HepG2 (cell line): ENCODE measurements at regions not wholly inside any gene's neighbourhood (a gene's known extent, or its start where the extent isn't known, plus 50 kb on each side); places are given as distances from the start of the nearest gene placed in this dataset.

Experiments
- ATAC-seq: fragments of 200-7000 bp; cut with Tn5 transposase; 3 replicates; pipeline ENCODE4 v1.9.1; 2020; ENCODE audit warnings: mild to moderate bottlenecking, moderate library complexity
- BruUV-seq: library from RNA; stranded (reverse); fragments of 400-500 nt; replicated peaks from 2 replicates; lab custom pipeline; 2021; lab: Mats Ljungman, UMichigan
- CTCF ChIA-PET: fragments of 300-600 bp; formaldehyde crosslinking; extraction: SDS; loops from one replicate; lab custom pipeline; 2021; ENCODE audit warnings: low total read pairs, inconsistent platforms, low intra/inter-chr PET ratio; lab: Yijun Ruan, JAX
- POLR2A ChIA-PET: fragments of 350-600 bp; sonication (Branson Sonifier 250); formaldehyde crosslinking; loops from one replicate; lab custom pipeline; 2020; ENCODE audit warnings: antibody characterized with exemption, inconsistent platforms; lab: Yijun Ruan, JAX
- DNase-seq: peaks from one replicate; pipeline ENCODE4 v3.0.0-alpha.2; 2015; ENCODE audit warnings: low spot score
- FAIRE-seq: peaks from 3 replicates; lab custom pipeline; 2011; peaks lifted over from hg19 to GRCh38; lab: Jason Lieb, UNC
- H2AFZ ChIP-seq: one replicate; pipeline ENCODE4 v1.6.1; 2011; ENCODE audit warnings: low read length, inconsistent platforms
- H3K27ac ChIP-seq: fragments of 300-600 bp; 3 replicates; pipeline ENCODE4 v1.8.0; 2011; ENCODE audit warnings: mixed run types, mild to moderate bottlenecking, mixed read lengths, low read length, inconsistent platforms; ENCODE audit not compliant: insufficient read depth; ENCODE audit errors: extremely low read length
- H3K27me3 ChIP-seq, 2 experiments: fragments of 200-600 bp in 1 of 2; 2 replicates in 1 of 2; 3 replicates in 1 of 2; pipeline versions ENCODE4 v1.6.0 to v1.8.0; 2011; ENCODE audit warnings: low read length in 2 of 2, mild to moderate bottlenecking in 2 of 2, moderate library complexity in 2 of 2, inconsistent platforms in 1 of 2; ENCODE audit not compliant: insufficient read depth in 2 of 2, control insufficient read depth in 1 of 2
- H3K36me3 ChIP-seq, 2 experiments: fragments of 200-600 bp in 1 of 2; replicated peaks in 1 of 2; 2 replicates in 1 of 2; 3 replicates in 1 of 2; pipeline versions ENCODE4 v1.5.1 to v1.8.0; 2011; ENCODE audit warnings: low read length in 2 of 2, inconsistent platforms in 1 of 2; ENCODE audit not compliant: insufficient read depth in 2 of 2, control insufficient read depth in 1 of 2
- H3K4me1 ChIP-seq: 2 replicates; pipeline ENCODE4 v1.5.1; 2012; ENCODE audit warnings: low read length, inconsistent platforms; ENCODE audit not compliant: insufficient read depth
- H3K4me2 ChIP-seq: 2 replicates; pipeline ENCODE4 v1.6.0; 2011; ENCODE audit warnings: low read depth, low read length, inconsistent platforms
- H3K4me3 ChIP-seq, 3 experiments: fragments of 200-600 bp in 1 of 3; sonication (generic), shearing (Covaris generic) in 1 of 3; replicated peaks in 1 of 3; 2 replicates each; pipeline ENCODE4 v1.5.1; 2011 to 2016; ENCODE audit warnings: low read length in 3 of 3, inconsistent platforms in 2 of 3, low read depth in 2 of 3, mild to moderate bottlenecking in 2 of 3, control low read depth in 1 of 3, mixed read lengths in 1 of 3; ENCODE audit not compliant: insufficient read depth in 1 of 3
- H3K79me2 ChIP-seq: one replicate; pipeline ENCODE4 v1.6.1; 2011; ENCODE audit warnings: low read length, inconsistent platforms; ENCODE audit not compliant: insufficient read depth
- H3K9ac ChIP-seq: 2 replicates; pipeline ENCODE4 v1.6.0; 2011; ENCODE audit warnings: mild to moderate bottlenecking, low read depth, low read length, inconsistent platforms; ENCODE audit not compliant: insufficient read depth
- H3K9me3 ChIP-seq: 2 replicates; pipeline ENCODE4 v1.5.1; 2012; ENCODE audit warnings: mild to moderate bottlenecking, low read length
- H4K20me1 ChIP-seq: 2 replicates; pipeline ENCODE4 v1.6.0; 2011; ENCODE audit warnings: inconsistent platforms, mild to moderate bottlenecking, low read length, moderate library complexity; ENCODE audit not compliant: insufficient read depth
- BRD4 ChIP-seq: sonication (generic); formaldehyde crosslinking; IDR thresholded peaks from 2 replicates; pipeline ENCODE4 v1.4.0; 2020; ENCODE audit warnings: missing genetic modification reagents
- BRF2 ChIP-seq: sonication (generic); formaldehyde crosslinking; IDR thresholded peaks from 2 replicates; pipeline ENCODE4 v1.8.1; 2022; ENCODE audit warnings: mild to moderate bottlenecking, missing genetic modification reagents
- IKZF1 ChIP-seq: fragments of 450-650 bp; IDR thresholded peaks from 2 replicates; pipeline ENCODE4 v1.7.1; 2016
- MBNL3 ChIP-seq: fragments of 250-450 bp; sonication (Bioruptor Pico); conservative IDR thresholded peaks from 2 replicates; pipeline ENCODE4 v1.8.0; 2022; ENCODE audit warnings: mild to moderate bottlenecking, inconsistent platforms
- MYC ChIP-seq: sonication (generic); formaldehyde crosslinking; IDR thresholded peaks from 2 replicates; pipeline ENCODE4 v1.9.0; 2021; ENCODE audit warnings: missing genetic modification reagents, borderline replicate concordance
- PRMT3 ChIP-seq: sonication (generic); formaldehyde crosslinking; IDR thresholded peaks from 2 replicates; pipeline ENCODE4 v1.8.1; 2022; ENCODE audit warnings: low read depth, mild to moderate bottlenecking, moderate library complexity, missing genetic modification reagents, borderline replicate concordance
- SNAPC5 ChIP-seq: sonication (generic); formaldehyde crosslinking; IDR thresholded peaks from 2 replicates; pipeline ENCODE4 v1.8.1; 2023; ENCODE audit warnings: mild to moderate bottlenecking, missing genetic modification reagents, borderline replicate concordance
- ZNF3 ChIP-seq: IDR thresholded peaks from 2 replicates; pipeline ENCODE4 v1.7.0; 2017; ENCODE audit warnings: inconsistent platforms
- ZNF503 ChIP-seq: sonication (generic); formaldehyde crosslinking; IDR thresholded peaks from 2 replicates; pipeline ENCODE4 v1.4.0; 2020; ENCODE audit warnings: missing genetic modification reagents
- ZNF569 ChIP-seq: sonication (generic); formaldehyde crosslinking; IDR thresholded peaks from 2 replicates; pipeline ENCODE4 v1.5.0; 2020; ENCODE audit warnings: mild to moderate bottlenecking, missing genetic modification reagents, moderate library complexity, borderline replicate concordance
- ZNF577 ChIP-seq: sonication (generic); formaldehyde crosslinking; IDR thresholded peaks from 2 replicates; pipeline ENCODE4 v1.4.0; 2020; ENCODE audit warnings: mild to moderate bottlenecking, low read depth, missing genetic modification reagents, borderline replicate concordance
- ZNF687 ChIP-seq: sonication (generic); formaldehyde crosslinking; IDR thresholded peaks from 2 replicates; pipeline ENCODE4 v1.5.1; 2020; ENCODE audit warnings: mild to moderate bottlenecking, missing genetic modification reagents, moderate library complexity
- ZNF749 ChIP-seq: sonication (generic); formaldehyde crosslinking; IDR thresholded peaks from 2 replicates; pipeline ENCODE4 v1.8.0; 2022; ENCODE audit warnings: mild to moderate bottlenecking, missing genetic modification reagents, moderate library complexity, borderline replicate concordance
- ZNF772 ChIP-seq: sonication (generic); formaldehyde crosslinking; IDR thresholded peaks from 2 replicates; pipeline ENCODE4 v1.5.0; 2020; ENCODE audit warnings: mild to moderate bottlenecking, missing genetic modification reagents
- ZSCAN12 ChIP-seq: sonication (generic); formaldehyde crosslinking; IDR thresholded peaks from 2 replicates; pipeline ENCODE4 v1.9.0; 2021; ENCODE audit warnings: mild to moderate bottlenecking, missing genetic modification reagents
- WGBS: methylation state at CpG from one replicate; pipeline ENCODE4 v1.1.6; 2017; ENCODE audit warnings: low lambda C conversion rate; 5-methylcytosine and 5-hydroxymethylcytosine counted together
- in situ Hi-C: cut with HindIII; loops from 2 replicates; pipeline ENCODE4 v1.10.0; 2017; ENCODE audit warnings: low pct_unique_long_range_greater_than_20kb; ENCODE audit not compliant: extremely low pct_ligation_motif_present
- intact Hi-C: fragments of 100-400 bp; cut with micrococcal nuclease; formaldehyde crosslinking; loops from one replicate; pipeline ENCODE4 v1.10.0; 2022; ENCODE audit not compliant: unreplicated experiment

- in situ Hi-C loops, result no loop called here
- POLR2A ChIA-PET, result interaction anchor here (1.3 to 3.4 kb wide), 7 partner anchors 12 to 53 kb away, joined by 3 to 14 read pairs (median 7); partner anchors contain the start of gene HES1
- Histone ChIP-seq H4K20me1 (no peaks in the 10 kb centered on the region), H3K4me2 (peak overlapping the region; percentile 51), H3K9ac (no peak overlapping the region), H3K27ac (no peak overlapping the region), H3K9me3 (no peaks in the 10 kb centered on the region), H3K79me2 (no peaks in the 10 kb centered on the region), H3K4me1 (peaks cover 64% of the 10 kb centered on the region), H3K27me3 (no peaks in the 10 kb centered on the region; a peak in 1 of 5 replicates), H3K36me3 (no peaks in the 10 kb centered on the region), H2AFZ (no peak overlapping the region), H3K4me3 (peak overlapping the region in 1 of 3 experiments; percentile 24; a peak in 1 of 6 replicates)
- FAIRE-seq (no peak), ATAC-seq (peak; percentile 92), DNase-seq (no peak)
- CTCF ChIA-PET, result no interaction called here
- intact Hi-C loops, result no loop called here
- BruUV-seq, result no TSS peak
- 44% methylated on average over 15 of the region's 18 CpGs for WGBS
- TF ChIP-seq MBNL3 (CRISPR knock-in tag) (no peak), ZNF503 (CRISPR knock-in tag) (no peak), SNAPC5 (no peak), ZNF3 (CRISPR knock-in tag) (no peak), ZNF687 (CRISPR knock-in tag) (peak; percentile 69), ZNF749 (CRISPR knock-in tag) (no peak), IKZF1 (no peak), BRF2 (no peak), PRMT3 (CRISPR knock-in tag) (no peak), BRD4 (CRISPR knock-in tag) (no peak), ZNF577 (no peak), MYC (CRISPR knock-in tag) (no peak), ZNF772 (CRISPR knock-in tag) (no peak), ZSCAN12 (no peak), ZNF569 (CRISPR knock-in tag) (no peak)
Observed at GRCh38 chr3:194082743-194083636, 53.0 kb upstream of the HES1 start.
